ENCODE measurements at regions not wholly inside any gene's neighbourhood (a gene's known extent, or its start where the extent isn't known, plus 50 kb on each side); places are given as distances from the start of the nearest gene placed in this dataset.

DNA sequence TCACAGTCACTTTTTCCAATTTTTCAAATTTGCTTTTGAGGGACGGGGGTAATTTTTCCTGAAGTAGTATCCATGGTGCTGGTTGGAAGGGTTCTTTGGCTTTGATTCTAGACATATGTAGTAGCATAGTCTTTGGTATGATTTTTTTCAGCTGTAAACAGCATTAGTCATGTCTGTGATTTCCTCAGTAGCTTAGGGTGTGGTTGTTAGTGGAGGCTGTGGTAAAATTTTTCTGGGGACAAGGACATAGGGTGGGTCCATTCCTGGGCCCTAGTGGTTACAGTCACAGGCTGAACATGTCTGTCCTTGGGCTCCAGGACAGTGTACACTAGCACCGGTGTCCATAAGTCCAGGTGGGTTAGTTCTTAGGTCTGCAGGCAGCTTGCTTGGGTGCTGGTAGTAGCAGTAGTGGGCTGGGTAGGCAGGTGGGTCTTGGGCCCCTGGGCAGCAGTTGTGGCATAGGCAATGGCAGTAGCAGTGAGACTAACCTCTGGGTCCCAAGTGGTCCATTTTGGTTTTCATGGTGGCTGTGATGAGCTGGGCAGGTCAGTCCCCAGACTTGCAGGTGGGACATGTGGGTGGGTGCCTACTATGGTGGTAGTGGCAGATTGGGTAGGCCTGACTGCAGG, 100.0 kb upstream of the CXCL14 start:
- Histone ChIP-seq H3K4me3 (ENCODE audit: low read length) (no peak overlapping the region), H3K9me3 (ENCODE audit: low read length) (no peaks in the 10 kb centered on the region), H3K36me3 (ENCODE audit: insufficient read depth, low read length) (no peaks in the 10 kb centered on the region), H3K27ac (ENCODE audit: low read depth, low read length) (no peak overlapping the region), H3K4me1 (ENCODE audit: insufficient read depth, low read length) (no peaks in the 10 kb centered on the region), H3K27me3 (ENCODE audit: insufficient read depth, low read length, poor library complexity, severe bottlenecking) (no peaks in the 10 kb centered on the region)
- POLR2A ChIA-PET: no interaction called here
- Mint-ChIP-seq H3K36me3 (no peaks in the 10 kb centered on the region), H3K4me1 (no peaks in the 10 kb centered on the region), H3K27me3 (peaks cover 4 to 6% of the 10 kb centered on the region in 2 donors), H3K27ac (no peak overlapping the region), H3K9me3 (peaks cover 30 to 39% (median 36%) of the 10 kb centered on the region in 5 donors), H3K4me3 (no peak overlapping the region)
- no peak for DNase-seq
- CTCF ChIA-PET: no interaction called here

DNA sequence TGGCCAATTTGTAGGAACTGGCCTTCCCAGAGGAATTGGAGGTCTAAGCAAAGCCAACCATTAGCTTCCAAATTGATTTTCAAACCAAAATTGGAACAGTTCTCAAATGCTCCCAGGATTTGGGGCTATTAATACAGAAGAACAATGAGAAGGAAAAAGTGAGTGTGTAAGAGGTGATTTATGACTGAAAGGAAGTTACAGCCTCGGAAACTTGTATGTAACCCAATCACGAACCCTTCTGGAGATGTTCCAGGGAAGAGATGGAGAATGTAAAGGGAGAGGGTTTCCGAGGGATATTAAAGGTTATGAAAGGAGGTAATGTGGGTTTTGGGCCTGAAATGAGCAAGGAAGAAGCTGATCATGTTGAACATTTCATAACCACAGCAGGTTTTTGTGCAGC, 93.2 kb upstream of the CXCL14 start:
- H3K27me3 ChIP-seq (ENCODE audit: insufficient read depth, low read length, poor library complexity, severe bottlenecking): no peaks in the 10 kb centered on the region
- no peak overlapping the region for H3K4me3 Mint-ChIP-seq
- H3K4me1 ChIP-seq (ENCODE audit: insufficient read depth, low read length): no peaks in the 10 kb centered on the region
- peaks cover 6 to 12% of the 10 kb centered on the region in 2 donors for H3K27me3 Mint-ChIP-seq
- no peaks in the 10 kb centered on the region for H3K9me3 ChIP-seq (ENCODE audit: low read length)
- H3K4me1 Mint-ChIP-seq: no peaks in the 10 kb centered on the region
- H3K4me3 ChIP-seq (ENCODE audit: low read length): no peak overlapping the region
- no peak overlapping the region for H3K27ac Mint-ChIP-seq
- no peak overlapping the region for H3K27ac ChIP-seq (ENCODE audit: low read depth, low read length)
- DNase-seq: no peak
- peaks cover under 1 to 11% (median 2%) of the 10 kb centered on the region in 5 donors for H3K9me3 Mint-ChIP-seq
- H3K36me3 Mint-ChIP-seq: no peaks in the 10 kb centered on the region
- CTCF ChIA-PET: no interaction called here
- POLR2A ChIA-PET: no interaction called here
- H3K36me3 ChIP-seq (ENCODE audit: insufficient read depth, low read length): no peaks in the 10 kb centered on the region

DNA sequence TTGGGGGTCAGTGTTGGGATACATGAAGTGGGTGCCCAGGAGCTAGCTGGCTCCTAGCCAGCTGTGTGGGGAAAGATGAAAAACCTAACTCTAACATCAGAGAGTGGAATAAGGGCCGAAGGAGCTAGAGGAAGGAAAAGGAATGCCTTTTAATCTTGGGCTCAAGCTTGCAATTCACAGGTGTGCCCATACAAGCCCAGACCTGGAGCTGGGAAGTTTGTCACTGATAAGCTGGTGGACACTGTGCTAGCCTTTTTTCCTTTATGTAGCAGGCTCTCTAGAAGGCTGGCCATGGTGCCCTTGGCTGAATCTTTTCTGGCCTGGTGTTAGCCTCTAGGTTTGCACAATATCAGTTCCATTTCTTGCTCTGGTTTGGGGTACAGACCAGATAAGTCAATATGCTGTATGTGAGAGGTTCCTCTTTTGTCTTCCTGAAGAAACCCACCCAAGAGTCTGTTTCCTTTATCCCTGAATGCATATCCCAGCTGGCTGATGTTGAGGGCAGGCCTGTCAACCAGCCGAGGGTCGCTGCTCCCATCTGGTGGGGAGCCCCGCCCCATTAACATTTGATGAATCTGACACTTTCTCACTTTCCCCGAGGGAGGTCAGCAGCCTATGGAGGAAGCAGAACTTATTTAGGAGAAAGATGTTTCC, 92.4 kb upstream of the CXCL14 start:
- no peak for DNase-seq
- H3K27me3 Mint-ChIP-seq: peaks cover 6 to 19% of the 10 kb centered on the region in 2 donors
- H3K9me3 Mint-ChIP-seq: peaks cover 0 to 5% (median 0%) of the 10 kb centered on the region in 5 donors
- H3K4me3 Mint-ChIP-seq: no peak overlapping the region
- H3K4me1 Mint-ChIP-seq: no peaks in the 10 kb centered on the region
- Histone ChIP-seq H3K27ac (ENCODE audit: low read depth, low read length) (no peak overlapping the region), H3K36me3 (ENCODE audit: insufficient read depth, low read length) (no peaks in the 10 kb centered on the region), H3K4me3 (ENCODE audit: low read length) (no peak overlapping the region), H3K9me3 (ENCODE audit: low read length) (no peaks in the 10 kb centered on the region), H3K4me1 (ENCODE audit: insufficient read depth, low read length) (no peaks in the 10 kb centered on the region), H3K27me3 (ENCODE audit: insufficient read depth, low read length, poor library complexity, severe bottlenecking) (no peaks in the 10 kb centered on the region)
- CTCF ChIA-PET: no interaction called here
- H3K36me3 Mint-ChIP-seq: no peaks in the 10 kb centered on the region
- POLR2A ChIA-PET: no interaction called here
- H3K27ac Mint-ChIP-seq: no peak overlapping the region

DNA sequence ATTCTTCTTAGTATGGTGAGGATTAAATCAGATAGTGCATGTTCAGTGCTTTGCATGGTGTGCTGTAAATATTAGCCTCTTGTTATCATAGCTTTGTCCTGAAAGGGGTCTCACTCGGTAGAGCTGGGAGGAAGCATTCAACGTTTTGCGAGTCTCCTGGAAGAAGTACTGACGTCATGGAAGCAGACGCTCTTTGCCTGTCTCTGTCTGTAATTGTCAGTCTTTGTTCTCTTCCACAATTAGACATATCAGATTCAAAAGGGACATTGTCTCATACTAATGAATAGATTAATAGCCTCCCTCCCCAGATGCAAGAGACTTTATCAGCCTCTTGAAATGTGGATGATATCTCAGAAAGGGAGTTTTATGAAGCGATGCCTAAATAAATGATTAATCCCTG, 91.8 kb upstream of the CXCL14 start:
- H3K36me3 Mint-ChIP-seq: no peaks in the 10 kb centered on the region
- POLR2A ChIA-PET: no interaction called here
- H3K9me3 ChIP-seq (ENCODE audit: low read length): no peaks in the 10 kb centered on the region
- H3K4me1 Mint-ChIP-seq: no peaks in the 10 kb centered on the region
- no peaks in the 10 kb centered on the region for H3K36me3 ChIP-seq (ENCODE audit: insufficient read depth, low read length)
- H3K4me3 Mint-ChIP-seq: no peak overlapping the region
- H3K27ac Mint-ChIP-seq: no peak overlapping the region
- CTCF ChIA-PET: no interaction called here
- H3K9me3 Mint-ChIP-seq: no peaks in the 10 kb centered on the region
- peaks cover 11 to 25% of the 10 kb centered on the region in 2 donors for H3K27me3 Mint-ChIP-seq
- no peak overlapping the region for H3K27ac ChIP-seq (ENCODE audit: low read depth, low read length)
- DNase-seq: no peak
- H3K27me3 ChIP-seq (ENCODE audit: insufficient read depth, low read length, poor library complexity, severe bottlenecking): no peaks in the 10 kb centered on the region
- H3K4me3 ChIP-seq (ENCODE audit: low read length): no peak overlapping the region
- H3K4me1 ChIP-seq (ENCODE audit: insufficient read depth, low read length): no peaks in the 10 kb centered on the region

DNA sequence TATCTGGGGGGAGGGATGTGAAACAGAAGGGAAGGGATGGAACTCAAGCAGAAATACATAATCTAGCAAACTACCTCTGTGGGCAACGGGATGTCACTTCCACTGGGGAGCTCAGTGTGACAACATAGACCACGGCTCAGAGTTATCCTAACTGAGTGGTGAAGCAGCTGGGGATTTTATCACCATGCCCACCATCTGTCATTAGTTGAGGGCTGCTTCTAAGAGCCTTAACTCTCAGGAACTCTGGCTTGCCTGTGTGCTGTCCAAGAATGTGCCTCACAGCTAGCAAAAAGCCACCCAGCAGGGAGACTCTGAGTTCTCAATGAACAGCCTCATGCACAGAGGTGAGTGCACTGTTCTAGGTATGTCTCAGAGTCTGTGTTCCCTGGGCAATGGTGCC, 90.6 kb upstream of the CXCL14 start:
- no peaks in the 10 kb centered on the region for H3K4me1 Mint-ChIP-seq
- peaks cover 0 to 1% (median 0%) of the 10 kb centered on the region in 5 donors for H3K9me3 Mint-ChIP-seq
- no peak overlapping the region for H3K27ac Mint-ChIP-seq
- Histone ChIP-seq H3K4me3 (ENCODE audit: low read length) (no peak overlapping the region), H3K27ac (ENCODE audit: low read depth, low read length) (no peak overlapping the region), H3K9me3 (ENCODE audit: low read length) (no peaks in the 10 kb centered on the region), H3K36me3 (ENCODE audit: insufficient read depth, low read length) (no peaks in the 10 kb centered on the region), H3K27me3 (ENCODE audit: insufficient read depth, low read length, poor library complexity, severe bottlenecking) (no peaks in the 10 kb centered on the region), H3K4me1 (ENCODE audit: insufficient read depth, low read length) (no peaks in the 10 kb centered on the region)
- no peak overlapping the region for H3K4me3 Mint-ChIP-seq
- H3K27me3 Mint-ChIP-seq: peaks cover 11 to 23% of the 10 kb centered on the region in 2 donors
- no peak for DNase-seq
- ChIA-PET POLR2A (no interaction called here), CTCF (no interaction called here)
- H3K36me3 Mint-ChIP-seq: no peaks in the 10 kb centered on the region

DNA sequence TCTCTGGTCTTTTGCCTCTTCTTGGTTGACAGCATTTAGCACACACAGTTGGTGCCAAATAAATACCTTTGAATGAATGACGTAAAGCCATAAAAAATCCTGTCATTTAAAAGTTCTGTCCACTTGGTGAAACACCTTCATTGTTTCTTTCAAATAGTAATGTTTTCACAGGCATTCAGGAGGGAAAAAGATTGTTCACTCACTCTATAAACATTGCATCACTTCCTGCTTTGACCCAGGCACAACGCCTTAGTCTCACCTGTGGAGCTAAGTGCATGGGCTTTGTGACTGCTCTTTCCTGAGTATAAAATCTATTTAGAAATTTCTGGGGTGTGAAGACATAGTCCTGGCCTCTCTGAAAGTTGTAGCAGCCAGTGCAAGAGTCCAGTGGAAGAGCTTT, 88.9 kb upstream of the CXCL14 start:
- Mint-ChIP-seq H3K27me3 (peaks cover 8 to 23% of the 10 kb centered on the region in 2 donors), H3K9me3 (peaks cover 0 to 2% (median 0%) of the 10 kb centered on the region in 5 donors), H3K4me3 (no peak overlapping the region), H3K4me1 (no peaks in the 10 kb centered on the region), H3K36me3 (no peaks in the 10 kb centered on the region), H3K27ac (no peak overlapping the region)
- H3K27me3 ChIP-seq (ENCODE audit: insufficient read depth, low read length, poor library complexity, severe bottlenecking): no peaks in the 10 kb centered on the region
- no peak overlapping the region for H3K27ac ChIP-seq (ENCODE audit: low read depth, low read length)
- ChIA-PET CTCF (no interaction called here), POLR2A (no interaction called here)
- no peaks in the 10 kb centered on the region for H3K4me1 ChIP-seq (ENCODE audit: insufficient read depth, low read length)
- no peak overlapping the region for H3K4me3 ChIP-seq (ENCODE audit: low read length)
- H3K36me3 ChIP-seq (ENCODE audit: insufficient read depth, low read length): no peaks in the 10 kb centered on the region
- DNase-seq: no peak
- no peaks in the 10 kb centered on the region for H3K9me3 ChIP-seq (ENCODE audit: low read length)

DNA sequence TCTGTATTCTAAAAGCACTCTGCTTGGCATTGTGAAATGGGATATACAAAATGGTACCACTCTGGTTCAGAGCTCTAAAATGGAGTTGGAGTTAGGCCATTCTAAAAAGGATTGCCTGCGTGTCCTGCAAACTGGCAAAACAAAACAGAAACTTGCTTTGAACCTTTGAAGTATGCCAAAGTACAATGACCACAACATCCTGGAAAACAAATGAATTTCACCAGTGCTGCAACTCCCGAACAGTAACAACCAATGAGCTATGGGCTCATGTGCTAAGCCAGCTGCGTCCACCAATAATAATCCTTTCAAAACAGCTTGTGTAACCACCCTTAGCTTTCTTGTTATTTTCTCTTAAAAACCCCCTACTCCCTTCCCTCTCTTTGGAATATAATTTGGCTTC, 88.4 kb upstream of the CXCL14 start:
- H3K4me1 Mint-ChIP-seq: no peaks in the 10 kb centered on the region
- no peak overlapping the region for H3K27ac Mint-ChIP-seq
- no peaks in the 10 kb centered on the region for H3K27me3 ChIP-seq (ENCODE audit: insufficient read depth, low read length, poor library complexity, severe bottlenecking)
- H3K4me3 ChIP-seq (ENCODE audit: low read length): no peak overlapping the region
- H3K27ac ChIP-seq (ENCODE audit: low read depth, low read length): no peak overlapping the region
- POLR2A ChIA-PET: no interaction called here
- no peaks in the 10 kb centered on the region for H3K36me3 Mint-ChIP-seq
- peaks cover 8 to 25% of the 10 kb centered on the region in 2 donors for H3K27me3 Mint-ChIP-seq
- CTCF ChIA-PET: no interaction called here
- H3K9me3 Mint-ChIP-seq: peaks cover 0 to 2% (median 0%) of the 10 kb centered on the region in 5 donors
- no peak overlapping the region for H3K4me3 Mint-ChIP-seq
- no peaks in the 10 kb centered on the region for H3K4me1 ChIP-seq (ENCODE audit: insufficient read depth, low read length)
- DNase-seq: no peak
- H3K36me3 ChIP-seq (ENCODE audit: insufficient read depth, low read length): no peaks in the 10 kb centered on the region
- H3K9me3 ChIP-seq (ENCODE audit: low read length): no peaks in the 10 kb centered on the region

DNA sequence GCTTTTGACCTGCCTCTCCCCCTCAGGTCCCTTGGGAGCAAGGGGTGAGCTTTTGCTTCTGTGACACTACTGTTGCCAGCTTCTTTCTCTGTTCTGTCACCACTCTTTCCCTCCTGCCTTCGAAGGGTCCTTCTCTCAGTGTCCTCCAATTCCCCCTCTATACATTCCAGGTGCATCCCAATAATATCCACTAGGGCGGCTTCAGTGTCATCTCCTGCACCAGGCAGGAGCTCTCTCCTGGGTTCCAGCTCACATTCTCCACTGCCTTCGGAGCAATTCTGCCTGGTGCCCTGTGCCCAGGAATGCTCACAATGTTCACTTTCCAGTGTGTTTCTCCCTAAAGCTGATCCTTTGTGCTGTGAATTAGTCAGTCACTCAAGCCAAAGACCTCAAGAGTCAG, 83.9 kb upstream of the CXCL14 start:
- ChIA-PET CTCF (no interaction called here), POLR2A (no interaction called here)
- H3K4me3 ChIP-seq (ENCODE audit: low read length): no peak overlapping the region
- no peak overlapping the region for H3K4me3 Mint-ChIP-seq
- peaks cover 0 to 10% (median 4%) of the 10 kb centered on the region in 5 donors for H3K9me3 Mint-ChIP-seq
- H3K4me1 Mint-ChIP-seq: no peaks in the 10 kb centered on the region
- no peak overlapping the region for H3K27ac ChIP-seq (ENCODE audit: low read depth, low read length)
- no peaks in the 10 kb centered on the region for H3K4me1 ChIP-seq (ENCODE audit: insufficient read depth, low read length)
- H3K27me3 ChIP-seq (ENCODE audit: insufficient read depth, low read length, poor library complexity, severe bottlenecking): no peaks in the 10 kb centered on the region
- no peaks in the 10 kb centered on the region for H3K36me3 Mint-ChIP-seq
- no peaks in the 10 kb centered on the region for H3K36me3 ChIP-seq (ENCODE audit: insufficient read depth, low read length)
- peak overlapping the region in 1 of 8 donors; percentile 25 for H3K27ac Mint-ChIP-seq
- H3K9me3 ChIP-seq (ENCODE audit: low read length): no peaks in the 10 kb centered on the region
- peaks cover 5 to 23% of the 10 kb centered on the region in 2 donors for H3K27me3 Mint-ChIP-seq
- no peak for DNase-seq
